OCI-LY7 (cell line): ENCODE measurements at regions not wholly inside any gene's neighbourhood (a gene's known extent, or its start where the extent isn't known, plus 50 kb on each side); places are given as distances from the start of the nearest gene placed in this dataset.

ENCODE experiments used
- EZH2phosphoT487 ChIP-seq: fragments of 200-600 bp; sonication (generic); IDR thresholded peaks from 2 replicates; pipeline ENCODE4 v1.6.1; 2018; ENCODE audit warnings: low read depth, borderline replicate concordance, mild to moderate bottlenecking, mixed run types, antibody characterized with exemption, low read length, moderate library complexity, mixed read lengths
- TF ChIP-seq, protein P1 (sequence below): fragments of 200-600 bp; sonication (generic); conservative IDR thresholded peaks from 2 replicates; pipeline ENCODE4 v1.5.1; 2014; ENCODE audit warnings: mild to moderate bottlenecking, antibody characterized with exemption, low read length, moderate library complexity, mixed read lengths

DNA sequence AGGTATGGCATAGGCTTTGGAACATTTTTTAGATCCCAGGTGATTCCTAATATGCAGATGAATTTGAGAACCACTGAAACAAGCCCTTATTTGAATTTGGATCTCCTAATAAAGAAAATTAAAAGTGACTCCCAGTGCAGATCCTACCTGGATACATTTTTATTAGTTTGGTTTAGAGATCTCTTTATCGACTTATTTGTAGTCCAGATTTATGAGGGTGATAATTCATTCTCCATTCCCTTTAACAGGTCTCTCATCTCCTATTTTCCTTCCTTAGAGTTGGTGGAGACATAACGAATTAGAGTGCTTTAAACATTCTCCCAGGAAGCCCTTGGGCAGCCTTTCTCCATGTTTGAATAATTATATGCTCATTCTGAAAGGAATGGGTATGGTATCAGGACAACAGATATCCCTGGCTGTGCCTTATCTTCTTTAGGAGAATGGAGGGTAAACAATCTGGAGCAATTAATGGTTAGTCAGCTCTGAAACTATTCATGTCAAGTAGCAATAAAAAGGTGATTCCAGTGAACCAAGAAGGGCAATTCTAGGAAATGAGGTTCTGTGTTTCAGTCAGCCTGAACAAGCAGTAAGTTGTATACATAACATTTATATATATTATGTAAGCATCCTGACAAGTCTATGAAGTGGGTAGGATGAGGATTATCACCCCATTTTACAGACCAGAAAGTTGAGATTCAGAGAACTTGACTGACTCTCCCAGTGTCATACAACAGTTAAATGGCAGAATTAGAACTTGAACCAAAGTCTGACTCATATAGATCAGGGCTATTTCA is 53.9 kb upstream of the RCE1 start:
- TF ChIP-seq, protein P1, sequence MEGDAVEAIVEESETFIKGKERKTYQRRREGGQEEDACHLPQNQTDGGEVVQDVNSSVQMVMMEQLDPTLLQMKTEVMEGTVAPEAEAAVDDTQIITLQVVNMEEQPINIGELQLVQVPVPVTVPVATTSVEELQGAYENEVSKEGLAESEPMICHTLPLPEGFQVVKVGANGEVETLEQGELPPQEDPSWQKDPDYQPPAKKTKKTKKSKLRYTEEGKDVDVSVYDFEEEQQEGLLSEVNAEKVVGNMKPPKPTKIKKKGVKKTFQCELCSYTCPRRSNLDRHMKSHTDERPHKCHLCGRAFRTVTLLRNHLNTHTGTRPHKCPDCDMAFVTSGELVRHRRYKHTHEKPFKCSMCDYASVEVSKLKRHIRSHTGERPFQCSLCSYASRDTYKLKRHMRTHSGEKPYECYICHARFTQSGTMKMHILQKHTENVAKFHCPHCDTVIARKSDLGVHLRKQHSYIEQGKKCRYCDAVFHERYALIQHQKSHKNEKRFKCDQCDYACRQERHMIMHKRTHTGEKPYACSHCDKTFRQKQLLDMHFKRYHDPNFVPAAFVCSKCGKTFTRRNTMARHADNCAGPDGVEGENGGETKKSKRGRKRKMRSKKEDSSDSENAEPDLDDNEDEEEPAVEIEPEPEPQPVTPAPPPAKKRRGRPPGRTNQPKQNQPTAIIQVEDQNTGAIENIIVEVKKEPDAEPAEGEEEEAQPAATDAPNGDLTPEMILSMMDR = no peak
- TF ChIP-seq EZH2phosphoT487 = no peak
